DLD1 (cell line): ENCODE measurements at regions not wholly inside any gene's neighbourhood (a gene's known extent, or its start where the extent isn't known, plus 50 kb on each side); places are given as distances from the start of the nearest gene placed in this dataset.

ENCODE experiments used
- in situ Hi-C: cut with HindIII; loops from 2 replicates; pipeline ENCODE4 v1.10.0; 2017; ENCODE audit warnings: low sequenced_read_pairs

- in situ Hi-C loops, result no loop called here
Measured at GRCh38 chr2:191593622-191594385, 84.1 kb upstream of the NABP1 start.

DNA sequence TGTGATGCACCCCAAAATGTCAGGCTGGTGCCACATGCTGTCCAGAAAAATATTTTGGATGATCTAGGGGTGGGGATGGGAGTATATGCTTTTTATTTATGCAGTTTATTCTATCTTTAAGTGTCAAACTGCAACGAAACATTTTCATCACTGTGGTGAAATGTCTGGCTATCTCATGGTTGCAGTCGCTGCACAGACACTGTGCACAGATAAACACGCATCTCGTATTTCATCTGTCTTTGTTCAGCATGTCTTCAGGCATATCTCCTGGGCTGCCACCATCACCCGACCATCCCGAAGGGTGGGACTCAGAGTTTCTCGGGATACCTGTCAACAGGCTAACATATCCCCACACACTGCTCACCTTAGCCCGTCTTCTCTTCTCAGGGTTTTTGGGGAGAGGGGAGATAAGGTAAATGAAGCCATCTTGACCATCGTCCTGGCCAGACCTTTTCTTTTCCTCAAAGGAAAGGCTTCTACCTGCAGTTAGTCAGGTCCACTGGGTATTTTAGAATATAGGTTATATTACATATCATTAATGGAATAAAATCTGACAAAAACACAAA lies 80.7 kb upstream of the NABP1 start:
- in situ Hi-C loops, result no loop called here

DNA sequence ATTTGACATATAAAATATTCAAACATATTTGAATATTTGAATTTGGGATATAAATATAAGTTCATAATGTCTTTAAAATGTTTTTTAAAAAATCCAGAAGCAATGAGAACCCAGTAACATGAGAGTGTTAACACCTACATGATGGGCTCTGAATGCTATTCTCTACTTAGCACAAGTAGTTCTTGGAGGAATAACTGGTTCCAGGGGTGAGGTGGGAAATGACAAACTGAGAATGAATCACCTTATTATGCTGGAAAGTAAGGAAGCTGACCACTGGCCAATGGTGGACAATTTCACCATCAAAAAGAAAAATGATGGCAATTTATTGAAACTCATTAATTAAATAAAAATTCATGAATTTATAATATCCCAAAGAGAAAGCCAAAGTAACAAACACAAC lies 79.6 kb upstream of the NABP1 start:
- in situ Hi-C loops, result no loop called here

GRCh38 chr2:191601060-191601459 lies 76.9 kb upstream of the NABP1 start:
- in situ Hi-C loops, result no loop called here

GRCh38 chr2:191604154-191604553 lies 73.8 kb upstream of the NABP1 start:
- in situ Hi-C loops, result no loop called here

DNA sequence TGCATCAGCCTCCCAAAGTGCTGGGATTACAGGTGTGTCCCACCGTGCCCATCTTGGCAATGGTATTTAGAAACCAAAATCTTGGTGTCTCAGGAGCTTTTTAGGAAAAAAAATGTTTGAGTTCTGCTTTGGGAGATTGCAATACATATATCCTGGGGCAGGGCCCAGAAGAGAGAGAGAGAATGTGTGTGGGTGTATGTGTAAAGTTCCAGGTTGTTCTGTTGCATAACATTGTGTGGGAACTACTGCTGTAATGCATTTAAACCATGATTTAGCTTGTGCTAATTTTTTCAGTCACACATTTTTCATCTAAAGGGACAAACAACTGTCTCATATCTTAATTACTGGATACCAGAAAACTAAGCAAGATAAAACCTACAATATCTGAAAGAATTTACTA lies 70.8 kb upstream of the NABP1 start:
- in situ Hi-C loops, result no loop called here

GRCh38 chr2:191610756-191611155 lies 67.2 kb upstream of the NABP1 start:
- in situ Hi-C loops, result no loop called here

DNA sequence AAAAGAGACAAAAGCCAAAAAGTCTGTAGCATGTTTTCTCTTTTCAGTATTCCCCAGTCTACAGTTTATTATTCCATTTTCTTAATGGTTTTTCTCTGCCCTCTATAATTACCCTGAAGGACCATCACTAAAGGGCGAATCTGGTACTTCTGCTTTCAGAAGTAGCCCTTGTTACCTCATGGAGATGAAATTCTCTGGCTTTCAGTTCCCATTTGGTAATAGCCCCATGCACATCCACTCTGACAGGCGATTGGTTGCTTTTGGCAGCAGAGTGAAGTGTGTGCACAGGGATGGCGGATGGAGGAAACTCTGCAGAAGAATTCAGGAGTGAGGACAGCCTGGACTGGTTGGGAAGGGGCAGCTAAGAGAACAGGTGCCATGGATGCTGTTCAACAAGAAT lies 66.3 kb upstream of the NABP1 start:
- in situ Hi-C loops, result no loop called here

DNA sequence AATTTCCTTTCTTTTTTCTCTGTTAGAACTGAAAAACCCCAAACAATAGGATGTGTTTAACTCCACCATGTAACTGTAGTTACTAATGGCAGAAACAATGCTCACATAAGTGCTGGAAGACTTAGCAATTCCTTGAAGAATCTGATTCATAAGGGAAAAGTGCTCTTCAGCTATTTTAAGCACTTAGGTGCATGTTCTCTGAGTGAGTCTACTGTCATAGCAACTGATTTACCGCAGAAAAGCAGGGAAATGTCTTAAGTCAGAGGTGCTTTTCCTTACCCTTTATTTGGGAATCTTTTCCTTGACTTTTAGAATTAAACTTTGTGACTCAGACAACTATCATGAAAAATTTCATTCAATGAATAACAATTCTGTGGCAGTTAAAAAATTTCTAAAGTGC lies 65.4 kb upstream of the NABP1 start:
- in situ Hi-C loops, result no loop called here

- in situ Hi-C loops, result no loop called here
Measured at GRCh38 chr2:191614759-191615158, 63.2 kb upstream of the NABP1 start.

DNA sequence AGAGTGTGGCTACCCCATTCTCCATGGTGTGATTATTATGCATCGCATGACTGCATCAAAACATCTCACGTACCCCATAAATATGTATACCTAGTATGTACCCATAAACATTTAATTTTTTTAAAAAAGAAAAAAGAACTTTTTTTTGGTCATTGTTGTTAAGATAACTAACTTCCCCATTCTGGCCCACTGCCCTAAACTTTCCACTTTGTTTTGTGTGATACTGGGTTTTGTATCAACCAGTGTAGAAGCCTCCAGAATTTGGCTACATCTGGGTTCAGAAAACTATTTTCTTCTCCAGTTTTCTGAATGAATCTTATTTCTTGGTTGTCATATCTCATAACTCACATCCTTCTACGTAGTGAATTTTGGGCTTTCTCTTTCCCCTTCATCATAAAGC lies 62.3 kb upstream of the NABP1 start:
- in situ Hi-C loops, result no loop called here

GRCh38 chr2:191617575-191617974 lies 60.4 kb upstream of the NABP1 start:
- in situ Hi-C loops, result no loop called here

DNA sequence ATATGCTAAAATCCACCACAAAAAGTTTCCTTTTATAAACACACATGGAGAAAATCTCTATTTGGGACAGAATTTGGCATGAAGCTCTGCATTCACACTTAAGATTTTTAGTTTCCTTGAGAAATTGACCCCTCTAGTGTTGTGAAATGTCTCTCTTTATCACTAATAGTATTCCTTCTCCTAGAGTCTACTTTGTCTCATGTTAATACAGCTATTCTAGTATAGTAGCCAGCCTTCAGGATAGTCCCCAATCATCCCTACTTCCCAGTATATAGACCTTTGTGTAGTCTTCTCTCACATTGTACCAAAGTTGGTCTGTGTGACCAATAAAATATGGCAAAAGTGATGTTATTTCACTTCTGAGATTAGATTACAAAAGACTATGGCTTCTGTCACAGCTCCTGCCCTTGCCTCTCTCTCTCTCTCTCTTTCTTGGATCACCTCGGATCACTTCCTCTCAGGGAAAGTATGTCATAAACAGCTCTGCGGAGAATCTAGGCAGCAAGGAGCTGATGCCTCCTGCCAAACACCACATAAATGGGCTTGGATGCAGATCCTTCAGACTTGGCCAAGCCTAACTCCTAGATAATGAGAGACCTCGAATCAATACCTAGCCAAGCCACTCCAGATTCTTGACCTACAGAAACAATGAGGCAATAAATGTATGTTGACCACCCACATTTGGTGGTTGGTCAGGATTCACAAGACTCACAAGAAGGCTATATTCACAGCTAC lies 59.7 kb upstream of the NABP1 start:
- in situ Hi-C loops, result no loop called here

GRCh38 chr2:191618786-191619185 lies 59.1 kb upstream of the NABP1 start:
- in situ Hi-C loops, result no loop called here

DNA sequence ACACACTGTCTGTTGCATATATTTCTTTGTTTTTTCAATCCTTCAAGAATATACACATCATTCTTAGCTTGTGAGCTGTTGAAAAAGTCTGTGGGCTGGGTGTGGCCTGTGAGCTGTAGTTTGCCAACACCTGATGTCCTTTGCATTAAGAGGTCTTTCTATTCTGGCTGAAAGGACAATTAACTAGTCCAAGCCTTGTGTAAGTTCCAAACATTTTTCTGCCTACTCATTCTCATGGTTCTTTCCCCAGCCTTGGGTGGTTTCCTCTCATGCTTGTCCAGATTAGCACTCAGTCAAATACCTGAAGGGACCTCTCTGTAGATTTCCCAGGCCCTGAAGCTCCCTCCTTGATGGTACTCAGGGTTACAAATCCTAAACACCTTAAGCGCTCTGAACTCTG lies 57.8 kb upstream of the NABP1 start:
- in situ Hi-C loops, result no loop called here

GRCh38 chr2:191622374-191623320 lies 55.3 kb upstream of the NABP1 start:
- in situ Hi-C loops, result no loop called here

GRCh38 chr2:191625016-191625415 lies 52.9 kb upstream of the NABP1 start:
- in situ Hi-C loops, result no loop called here

DNA sequence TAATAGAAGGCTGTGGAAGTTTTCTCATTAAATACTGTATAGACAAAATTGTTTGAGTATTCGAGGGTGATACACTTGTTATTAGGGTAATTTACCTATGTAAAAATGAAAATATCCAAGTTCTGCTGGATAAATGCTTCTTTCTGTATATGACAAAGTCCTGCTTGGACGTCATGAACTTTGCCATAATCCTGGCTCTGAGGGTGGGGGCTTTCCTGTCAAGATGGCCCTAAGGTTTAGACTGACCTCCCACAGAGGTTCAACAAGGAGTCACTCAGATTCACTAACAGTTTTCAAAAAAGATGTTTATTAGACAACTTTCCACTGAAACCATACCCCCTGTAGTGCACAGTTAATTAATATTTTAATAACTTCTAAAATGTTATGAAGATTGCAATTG lies 52.5 kb upstream of the NABP1 start:
- in situ Hi-C loops, result no loop called here

DNA sequence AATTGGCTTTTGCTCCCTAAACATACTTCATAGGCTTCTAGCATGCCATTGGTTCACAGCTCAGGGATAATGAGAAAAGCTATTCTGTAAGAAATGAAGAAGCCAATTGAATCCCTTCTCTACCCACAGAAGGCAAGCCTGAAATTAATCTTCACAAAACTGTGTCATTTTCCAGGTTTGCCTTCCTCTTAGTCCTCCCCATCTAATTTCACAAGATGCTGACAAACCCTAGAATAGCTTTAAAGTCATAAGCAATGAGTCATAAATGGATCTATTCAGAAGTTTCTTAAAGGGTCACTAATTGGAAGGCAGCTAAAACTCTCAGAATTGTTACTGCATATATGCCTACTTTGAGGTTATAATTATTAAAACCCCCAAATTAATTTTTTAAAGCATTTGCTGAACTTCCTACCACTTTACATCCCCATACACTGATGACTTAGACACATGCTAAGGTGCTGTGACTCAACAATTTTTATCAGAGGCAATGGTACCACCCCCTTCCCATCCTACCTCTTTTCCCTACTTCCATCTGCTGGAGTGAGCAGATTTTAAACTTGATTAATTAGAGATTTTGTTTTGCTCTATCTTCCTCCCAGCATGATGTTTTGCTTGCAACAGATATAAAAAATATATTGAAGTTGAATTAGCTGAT lies 51.3 kb upstream of the NABP1 start:
- in situ Hi-C loops, result no loop called here

DNA sequence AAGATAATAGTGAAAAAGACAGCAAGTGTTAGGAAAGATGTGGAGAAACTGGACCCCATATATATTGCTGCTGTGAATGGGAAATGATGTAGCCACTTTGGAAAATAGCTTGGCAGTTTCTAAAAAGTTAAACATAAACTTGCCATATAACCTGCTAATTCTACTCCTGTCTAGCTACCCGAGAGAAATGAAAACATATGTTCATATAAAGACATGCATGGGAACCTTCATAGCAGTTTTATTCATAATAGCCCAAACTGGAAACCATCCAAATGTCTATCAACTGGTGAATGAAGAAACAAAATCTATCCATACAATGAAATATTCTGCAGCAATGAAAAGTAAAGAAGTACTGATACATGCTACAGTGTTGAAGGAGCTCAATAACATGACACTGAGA lies 50.4 kb upstream of the NABP1 start:
- in situ Hi-C loops, result no loop called here
